HG03442 (cell line): ENCODE measurements at regions not wholly inside any gene's neighbourhood (a gene's known extent, or its start where the extent isn't known, plus 50 kb on each side); places are given as distances from the start of the nearest gene placed in this dataset.

Experiments
- ATAC-seq: cut with Tn5 transposase; IDR thresholded peaks from one replicate; pipeline ENCODE4 v1.9.1; 2021; ENCODE audit warnings: mild to moderate bottlenecking, moderate library complexity; ENCODE audit not compliant: unreplicated experiment

- ATAC-seq: no peak
Measured at GRCh38 chr9:118281772-118282171, 577.6 kb downstream of the TLR4 start.

GRCh38 chr9:118283488-118283887 is 579.3 kb downstream of the TLR4 start:
- no peak for ATAC-seq

GRCh38 chr9:118290116-118290515 is 585.9 kb downstream of the TLR4 start:
- ATAC-seq: no peak

DNA sequence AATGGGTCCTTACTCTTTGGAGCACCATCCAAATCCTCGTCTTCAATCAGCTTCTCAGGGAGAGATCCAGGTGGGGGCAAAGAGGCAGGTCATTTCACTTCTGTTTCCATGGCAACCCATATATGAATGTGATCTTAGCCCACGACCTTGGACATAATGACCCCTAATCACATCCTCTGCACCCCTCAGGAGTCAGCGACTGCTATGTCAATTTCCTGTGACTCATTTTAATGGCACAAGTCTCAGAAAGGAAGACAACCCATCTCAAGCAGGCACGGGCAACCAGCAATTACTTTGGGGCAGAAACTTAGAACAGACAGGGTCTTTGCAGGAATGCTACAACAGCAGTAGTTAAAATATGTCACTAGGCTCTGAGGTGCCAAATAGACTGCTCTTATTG is 591.2 kb downstream of the TLR4 start:
- no peak for ATAC-seq

DNA sequence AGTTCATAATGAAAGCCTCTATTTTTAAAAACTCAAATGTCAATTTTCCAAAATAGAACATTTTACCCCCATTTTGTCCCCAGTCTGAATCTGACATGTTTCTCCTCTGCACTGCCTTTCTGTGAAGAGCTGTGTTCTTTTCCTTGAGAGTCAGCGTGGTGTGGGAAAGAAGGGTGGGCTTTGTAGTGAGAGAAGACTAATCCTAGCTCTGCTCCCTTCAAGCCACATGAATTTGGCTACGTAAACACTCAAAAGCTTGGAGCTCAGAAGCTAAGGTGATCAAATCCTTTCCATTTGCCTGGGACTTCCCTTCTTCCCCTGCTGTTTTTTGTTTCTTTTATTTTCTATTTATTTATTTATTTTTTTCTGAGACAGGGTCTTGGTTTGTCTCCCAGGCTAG is 598.5 kb downstream of the TLR4 start:
- no peak for ATAC-seq

GRCh38 chr9:118303216-118303615 is 599.0 kb downstream of the TLR4 start:
- ATAC-seq: no peak

DNA sequence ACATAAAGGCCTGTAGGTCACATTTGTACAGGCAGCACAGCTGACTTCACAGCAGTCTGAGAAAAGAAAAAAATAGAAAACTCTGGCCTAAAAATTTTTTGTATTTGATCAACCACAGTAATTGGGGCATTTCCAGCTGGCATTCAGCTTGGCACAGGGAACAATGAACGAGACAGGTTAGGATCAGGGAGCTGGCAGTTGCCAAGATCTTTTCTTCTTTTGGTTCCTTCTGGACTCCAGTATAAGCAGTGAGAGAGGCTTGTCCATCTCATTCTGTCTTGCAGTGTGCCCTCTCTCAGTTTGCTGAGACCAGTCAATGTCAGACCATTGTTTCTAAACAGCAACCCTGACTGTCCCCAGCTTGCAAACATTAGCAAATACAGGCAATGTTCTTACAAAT is 601.1 kb downstream of the TLR4 start:
- no peak for ATAC-seq

DNA sequence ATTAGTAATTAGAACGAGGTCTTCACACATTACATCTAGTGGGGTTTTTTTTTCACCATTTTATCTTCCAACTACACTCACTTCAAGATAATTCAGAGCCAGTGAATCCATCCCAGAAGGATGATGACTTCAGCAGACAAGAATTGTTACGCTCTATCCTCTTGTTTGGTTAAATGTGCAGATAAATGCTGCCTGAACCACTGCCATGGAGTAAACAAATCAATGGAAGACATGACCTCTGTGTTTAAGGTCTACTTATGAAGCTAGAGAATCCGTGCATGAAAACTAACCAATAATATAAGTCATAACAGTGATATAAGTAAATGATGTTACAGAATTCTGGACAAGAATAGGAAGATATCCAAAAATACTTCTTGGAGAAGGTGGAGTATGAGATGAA is 602.6 kb downstream of the TLR4 start:
- ATAC-seq: no peak

- ATAC-seq: no peak
Measured at GRCh38 chr9:118313965-118314364, 609.8 kb downstream of the TLR4 start.

DNA sequence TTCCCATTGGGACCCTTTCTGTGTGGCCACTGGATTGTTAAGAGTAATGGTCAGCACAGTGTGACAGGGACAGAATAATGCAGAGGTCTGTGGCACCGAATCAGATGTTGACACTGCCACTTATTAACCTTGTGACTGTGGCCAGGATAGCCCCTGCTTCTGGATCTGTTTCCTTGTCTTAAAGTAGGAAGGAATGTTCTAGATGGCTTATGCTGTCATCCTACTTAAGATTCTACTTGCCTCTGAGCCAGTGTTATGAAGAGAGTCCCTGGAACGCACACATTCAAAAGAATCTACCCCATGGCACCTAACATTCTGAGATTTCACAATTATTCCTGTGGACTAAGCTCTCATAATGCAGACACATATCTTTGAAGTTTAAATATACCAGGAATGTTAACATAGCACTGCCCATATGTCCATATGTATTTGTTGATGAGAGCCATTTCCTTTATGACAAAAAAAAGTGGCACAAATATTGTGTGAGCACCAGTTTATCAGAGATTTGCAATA is 612.7 kb downstream of the TLR4 start:
- ATAC-seq: no peak

DNA sequence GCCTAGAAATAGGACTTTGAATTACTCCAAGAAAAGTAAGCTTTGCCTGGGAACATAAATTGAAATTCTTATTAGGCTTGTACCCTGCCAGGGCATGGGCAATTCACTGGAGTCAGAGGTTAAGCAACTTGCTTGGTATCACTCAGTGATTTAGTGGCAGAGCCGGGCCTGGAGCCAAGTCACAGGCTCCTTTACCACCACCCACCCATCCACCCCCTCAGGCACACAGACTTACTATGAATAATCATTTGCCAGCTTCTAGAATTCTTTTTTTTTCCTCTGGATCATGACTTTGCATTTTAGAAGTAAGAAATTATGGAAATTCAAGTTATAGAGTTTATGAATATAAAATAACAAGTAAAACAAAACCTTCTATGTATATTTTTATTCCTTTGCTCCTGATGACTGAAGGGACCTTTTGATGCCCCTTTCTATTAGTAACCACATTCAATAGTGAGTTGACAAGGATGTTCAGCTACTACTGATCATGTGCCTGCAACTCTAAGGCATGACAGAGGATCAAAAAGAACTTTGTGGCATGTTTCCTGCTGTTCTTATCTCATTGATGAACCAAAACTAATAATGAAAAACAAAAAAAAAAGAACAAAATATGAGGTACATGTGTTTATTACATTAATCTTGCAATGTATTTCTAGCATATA is 614.7 kb downstream of the TLR4 start:
- ATAC-seq: no peak

- no peak for ATAC-seq
Measured at GRCh38 chr9:118321788-118322187, 617.6 kb downstream of the TLR4 start.

- ATAC-seq: no peak
Measured at GRCh38 chr9:118324706-118325105, 620.5 kb downstream of the TLR4 start.

- ATAC-seq: no peak
Measured at GRCh38 chr9:118325757-118326156, 621.6 kb downstream of the TLR4 start.

GRCh38 chr9:118326326-118326725 is 622.1 kb downstream of the TLR4 start:
- ATAC-seq: no peak

- ATAC-seq: no peak
Measured at GRCh38 chr9:118330191-118330986, 626.2 kb downstream of the TLR4 start.

- ATAC-seq: no peak
Measured at GRCh38 chr9:118331622-118332045, 627.4 kb downstream of the TLR4 start.

- ATAC-seq: no peak
Measured at GRCh38 chr9:118336250-118336942, 632.2 kb downstream of the TLR4 start.

DNA sequence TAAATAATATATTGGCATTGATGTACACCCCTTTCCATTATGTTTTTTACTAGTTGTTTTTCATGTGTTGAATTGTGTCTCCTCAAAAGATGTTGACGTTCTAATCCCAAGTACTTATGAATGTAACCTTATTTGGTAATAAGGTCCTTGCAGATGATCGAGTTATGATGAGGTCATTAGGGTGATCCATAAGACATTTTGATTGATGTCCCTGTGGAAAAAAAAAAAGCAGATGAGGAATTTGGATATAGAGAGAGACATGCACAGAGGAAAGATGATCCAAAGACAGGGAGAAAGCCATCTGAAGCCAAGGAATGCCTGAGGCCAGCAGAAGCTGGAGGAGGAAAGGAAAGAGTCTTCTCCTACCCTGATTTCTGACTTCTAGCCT is 632.7 kb downstream of the TLR4 start:
- no peak for ATAC-seq

DNA sequence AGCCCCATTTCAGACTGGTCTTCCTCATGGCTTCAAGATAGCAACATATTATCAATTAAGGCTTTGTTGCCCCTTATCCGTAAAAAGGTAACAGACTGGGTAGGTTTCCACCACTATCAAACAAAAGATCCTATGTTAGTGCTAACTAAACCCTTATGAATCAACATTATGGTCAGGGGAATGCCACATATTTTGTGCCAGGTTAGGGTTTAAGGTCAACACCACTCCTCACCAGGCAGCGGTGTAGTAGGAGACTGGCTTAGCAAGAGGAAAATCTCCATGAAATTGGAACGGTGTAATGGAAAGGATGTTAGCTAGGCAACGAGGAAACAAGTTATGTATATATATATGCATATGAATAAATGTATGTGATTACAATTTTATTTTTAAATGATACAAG is 655.8 kb downstream of the TLR4 start:
- no peak for ATAC-seq

- no peak for ATAC-seq
Measured at GRCh38 chr9:118362123-118362522, 657.9 kb downstream of the TLR4 start.

- ATAC-seq: no peak
Measured at GRCh38 chr9:118362596-118362995, 658.4 kb downstream of the TLR4 start.
